DND-41 (cell line): ENCODE measurements at regions not wholly inside any gene's neighbourhood (a gene's known extent, or its start where the extent isn't known, plus 50 kb on each side); places are given as distances from the start of the nearest gene placed in this dataset.

Source experiments
- CTCF ChIP-seq: IDR thresholded peaks from 2 replicates; pipeline ENCODE4 v1.5.1; 2012; ENCODE audit warnings: borderline replicate concordance, low read length, moderate library complexity, mild to moderate bottlenecking; ENCODE audit not compliant: poor library complexity, severe bottlenecking; ENCODE audit errors: extremely low read depth
- EZH2 ChIP-seq: IDR thresholded peaks from 3 replicates; pipeline ENCODE4 v1.6.1; 2012; ENCODE audit warnings: borderline replicate concordance, low read depth, mild to moderate bottlenecking, moderate library complexity, low read length, inconsistent platforms; ENCODE audit not compliant: severe bottlenecking

DNA sequence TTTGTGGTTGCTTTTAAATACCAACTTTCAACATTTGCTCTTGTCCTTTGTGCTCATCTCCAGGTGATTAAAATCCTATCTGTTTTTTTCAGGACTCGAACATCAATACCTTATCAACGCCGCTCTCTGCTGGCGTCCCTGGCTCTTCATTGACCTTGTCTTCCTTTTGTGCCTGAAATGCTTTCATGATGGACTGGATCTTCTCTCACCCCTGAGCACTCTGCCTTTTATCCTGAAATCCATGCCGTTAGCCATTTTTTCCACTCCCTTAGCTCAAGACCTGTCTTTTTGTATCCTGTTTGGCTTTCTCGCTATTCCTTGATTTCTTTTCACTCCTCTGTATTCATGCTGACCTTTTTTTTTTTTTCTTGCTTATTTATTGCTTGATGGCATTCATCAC is 549.5 kb upstream of the CPEB2 start:
- TF ChIP-seq CTCF (no peak), EZH2 (no peak)
